ENCODE measurements at regions not wholly inside any gene's neighbourhood (a gene's known extent, or its start where the extent isn't known, plus 50 kb on each side); places are given as distances from the start of the nearest gene placed in this dataset.
A peak's percentile ranks its signal among the peaks of the same experiment; 100 is the strongest.

DNA sequence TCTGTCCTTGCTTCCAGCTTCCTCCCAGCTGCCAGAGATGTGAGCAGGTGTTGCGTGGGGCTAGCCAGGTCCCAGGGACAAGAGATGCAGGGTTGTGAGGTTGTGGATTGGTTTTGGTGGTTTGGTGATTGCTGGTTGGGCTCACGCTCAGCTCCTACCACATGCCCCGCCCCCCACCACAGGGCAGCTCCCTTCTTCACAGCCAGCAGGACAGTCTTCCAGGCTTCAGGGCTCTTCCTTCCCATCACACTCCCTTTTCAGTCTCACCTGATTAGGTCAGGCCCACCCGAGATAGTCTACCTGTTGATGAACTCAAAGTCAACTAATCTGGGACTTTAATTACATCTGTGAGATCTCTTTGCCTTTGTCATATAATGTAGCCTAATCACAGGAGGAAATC lies 52.0 kb upstream of the GLI2 start:
- TF ChIP-seq CTCF (conservative IDR thresholded peaks at IDR 0.05; ENCODE audit: control insufficient read depth, insufficient read depth, low read depth, low read length) = no peak
- no peak for DNase-seq (ENCODE audit: low read depth)
- H3K4me3 ChIP-seq (ENCODE audit: control insufficient read depth, low read depth, low read length) = no peak overlapping the region

DNA sequence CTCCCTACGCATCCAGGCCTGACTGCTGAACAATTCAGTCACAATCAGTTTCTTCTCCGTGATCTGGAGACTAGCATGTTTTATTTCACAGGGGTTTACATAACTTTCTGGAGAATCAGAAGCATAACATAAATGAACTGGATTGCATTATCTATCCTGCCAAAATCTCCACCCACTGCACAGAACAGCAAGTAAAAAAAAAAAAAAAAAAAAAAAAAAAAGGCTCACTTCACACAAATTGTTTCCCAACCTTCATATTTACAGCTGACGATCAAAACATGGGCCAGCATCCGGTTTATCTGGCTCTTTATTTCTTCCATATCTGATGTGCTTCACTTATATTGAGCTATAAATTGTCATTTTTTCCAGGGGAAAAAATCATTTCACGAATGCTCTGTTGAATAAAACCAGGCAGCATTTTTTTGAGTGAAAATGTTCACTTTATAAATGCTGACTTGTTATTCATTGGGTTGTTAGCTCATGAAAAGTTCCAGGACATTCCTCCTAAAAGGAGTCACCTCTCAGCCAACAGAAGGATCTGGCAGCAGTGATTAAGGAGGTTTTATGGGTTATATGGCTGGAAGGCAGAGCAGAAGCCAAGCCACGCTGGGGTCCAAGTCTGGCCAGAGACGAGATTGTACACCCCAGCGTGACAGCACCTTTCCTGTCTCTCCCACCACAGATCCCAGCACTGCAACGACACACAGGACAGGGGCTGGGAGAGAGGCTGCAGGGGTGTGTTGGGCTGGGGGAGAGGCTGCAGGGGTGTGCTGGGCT lies 51.2 kb upstream of the GLI2 start:
- no peak for TF ChIP-seq CTCF (conservative IDR thresholded peaks at IDR 0.05; ENCODE audit: control insufficient read depth, insufficient read depth, low read depth, low read length)
- peak; percentile 72 for DNase-seq (ENCODE audit: low read depth)
- no peak overlapping the region for H3K4me3 ChIP-seq (ENCODE audit: control insufficient read depth, low read depth, low read length)

DNA sequence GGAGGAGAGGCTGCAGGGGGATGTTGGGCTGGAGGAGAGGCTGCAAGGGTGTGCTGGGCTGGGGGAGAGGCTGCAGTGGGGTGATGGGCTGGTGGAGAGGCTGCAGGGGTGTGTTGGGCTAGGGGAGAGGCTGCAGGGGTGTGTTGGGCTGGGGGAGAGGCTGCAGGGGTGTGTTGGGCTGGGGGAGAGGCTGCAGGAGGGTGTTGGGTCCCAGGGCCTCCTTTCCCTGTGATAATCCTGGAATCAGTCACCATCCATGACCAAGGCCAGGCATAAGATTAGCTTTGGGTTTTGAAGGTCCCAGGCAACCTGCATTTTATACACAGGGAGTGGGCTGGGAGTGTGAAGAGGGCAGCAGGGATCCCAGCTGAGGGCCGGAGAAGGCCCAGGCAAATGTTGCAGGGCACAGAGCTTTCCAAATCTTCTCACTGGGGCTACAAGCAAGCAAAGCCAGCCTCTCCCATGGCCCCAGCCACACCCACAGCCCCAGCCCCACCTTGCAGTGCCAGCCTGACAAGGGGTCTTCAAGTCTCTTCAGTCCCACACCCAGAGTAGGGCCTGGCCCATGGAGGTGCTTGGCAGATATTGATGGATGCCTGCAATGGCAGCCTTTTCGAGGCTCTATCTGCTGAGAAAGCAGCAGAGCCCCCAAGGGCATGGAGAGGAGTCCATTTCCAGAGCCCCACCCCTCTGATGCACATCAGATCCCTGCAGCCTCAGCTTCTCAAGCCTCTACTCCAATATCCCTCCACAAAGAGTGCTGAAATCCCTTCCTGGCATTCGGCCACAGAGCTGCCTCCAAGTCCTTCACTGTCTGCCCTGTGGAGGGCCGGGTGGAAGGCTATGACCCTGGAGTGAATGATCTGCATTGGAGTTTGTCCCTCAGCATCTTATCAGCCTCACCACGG lies 50.3 kb upstream of the GLI2 start:
- DNase-seq (ENCODE audit: low read depth) = no peak
- no peak for TF ChIP-seq CTCF (conservative IDR thresholded peaks at IDR 0.05; ENCODE audit: control insufficient read depth, insufficient read depth, low read depth, low read length)
- H3K4me3 ChIP-seq (ENCODE audit: control insufficient read depth, low read depth, low read length) = no peak overlapping the region
